ENCODE measurements at regions not wholly inside any gene's neighbourhood (a gene's known extent, or its start where the extent isn't known, plus 50 kb on each side); places are given as distances from the start of the nearest gene placed in this dataset.

DNA sequence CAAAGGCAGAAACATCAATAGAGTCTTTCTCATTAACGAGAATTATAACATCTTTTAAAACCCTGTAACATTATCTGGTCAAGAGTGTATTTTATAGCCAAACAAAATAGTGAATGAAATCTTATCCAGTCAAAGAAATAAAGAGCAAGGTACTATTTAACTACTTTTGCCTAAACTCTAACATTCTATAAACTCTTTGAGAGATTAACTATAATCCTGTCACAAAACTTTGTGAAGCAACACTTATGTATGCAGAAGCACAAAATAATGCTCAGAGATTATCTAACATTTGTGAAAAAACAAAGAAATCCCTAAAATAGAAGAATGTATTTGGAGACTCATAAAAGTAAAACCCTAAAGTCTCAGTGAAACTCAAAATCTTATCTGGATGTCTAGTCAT lies 124.4 kb upstream of the LUZP2 start:
- ATAC-seq (no peak), DNase-seq (no peak)
- Histone ChIP-seq H3K4me1 (ENCODE audit: control insufficient read depth, insufficient read depth, low read length) (no peaks in the 10 kb centered on the region), H3K9me3 (ENCODE audit: control insufficient read depth, low read length) (no peaks in the 10 kb centered on the region), H3K27me3 (ENCODE audit: control insufficient read depth, insufficient read depth) (no peaks in the 10 kb centered on the region), H3K27ac (ENCODE audit: low read length) (no peak overlapping the region), H3K4me3 (ENCODE audit: low read length) (no peak overlapping the region)
- WGBS: 69% methylated on average over 1 of the region's 1 CpG
- intact Hi-C loops (cut with DNase I): no loop called here

GRCh38 chr11:24373516-24373915 lies 123.3 kb upstream of the LUZP2 start:
- no peak overlapping the region for H3K27ac ChIP-seq (ENCODE audit: low read length)
- H3K9me3 ChIP-seq (ENCODE audit: control insufficient read depth, low read length): no peaks in the 10 kb centered on the region
- no peak overlapping the region for H3K4me3 ChIP-seq (ENCODE audit: low read length)
- H3K4me1 ChIP-seq (ENCODE audit: control insufficient read depth, insufficient read depth, low read length): no peaks in the 10 kb centered on the region
- no peak for ATAC-seq
- intact Hi-C loops (cut with DNase I): no loop called here
- WGBS: 74% methylated on average over 1 of the region's 1 CpG
- H3K27me3 ChIP-seq (ENCODE audit: control insufficient read depth, insufficient read depth): no peaks in the 10 kb centered on the region
- DNase-seq: no peak

GRCh38 chr11:24375351-24375750 lies 121.5 kb upstream of the LUZP2 start:
- 75% methylated on average over 1 of the region's 1 CpG for WGBS
- no peak overlapping the region for H3K4me3 ChIP-seq (ENCODE audit: low read length)
- no peak overlapping the region for H3K27ac ChIP-seq (ENCODE audit: low read length)
- no peak for DNase-seq
- no peak for ATAC-seq
- intact Hi-C loops (cut with DNase I): no loop called here
- H3K4me1 ChIP-seq (ENCODE audit: control insufficient read depth, insufficient read depth, low read length): no peaks in the 10 kb centered on the region
- H3K27me3 ChIP-seq (ENCODE audit: control insufficient read depth, insufficient read depth): no peaks in the 10 kb centered on the region
- no peaks in the 10 kb centered on the region for H3K9me3 ChIP-seq (ENCODE audit: control insufficient read depth, low read length)

- no peak overlapping the region for H3K27ac ChIP-seq (ENCODE audit: low read length)
- no peaks in the 10 kb centered on the region for H3K4me1 ChIP-seq (ENCODE audit: control insufficient read depth, insufficient read depth, low read length)
- DNase-seq (no peak), ATAC-seq (no peak)
- H3K9me3 ChIP-seq (ENCODE audit: control insufficient read depth, low read length): no peaks in the 10 kb centered on the region
- no peaks in the 10 kb centered on the region for H3K27me3 ChIP-seq (ENCODE audit: control insufficient read depth, insufficient read depth)
- intact Hi-C loops (cut with DNase I): no loop called here
- H3K4me3 ChIP-seq (ENCODE audit: low read length): no peak overlapping the region
- WGBS: 62% methylated on average over 3 of the region's 3 CpGs
Measured at GRCh38 chr11:24375931-24376330, 120.9 kb upstream of the LUZP2 start.

GRCh38 chr11:24383137-24383536 lies 113.7 kb upstream of the LUZP2 start:
- H3K4me3 ChIP-seq (ENCODE audit: low read length): no peak overlapping the region
- intact Hi-C loops (cut with DNase I): no loop called here
- no peak for DNase-seq
- H3K27me3 ChIP-seq (ENCODE audit: control insufficient read depth, insufficient read depth): no peaks in the 10 kb centered on the region
- 83% methylated on average over 2 of the region's 2 CpGs for WGBS
- H3K4me1 ChIP-seq (ENCODE audit: control insufficient read depth, insufficient read depth, low read length): no peaks in the 10 kb centered on the region
- H3K9me3 ChIP-seq (ENCODE audit: control insufficient read depth, low read length): no peaks in the 10 kb centered on the region
- ATAC-seq: no peak
- H3K27ac ChIP-seq (ENCODE audit: low read length): no peak overlapping the region

DNA sequence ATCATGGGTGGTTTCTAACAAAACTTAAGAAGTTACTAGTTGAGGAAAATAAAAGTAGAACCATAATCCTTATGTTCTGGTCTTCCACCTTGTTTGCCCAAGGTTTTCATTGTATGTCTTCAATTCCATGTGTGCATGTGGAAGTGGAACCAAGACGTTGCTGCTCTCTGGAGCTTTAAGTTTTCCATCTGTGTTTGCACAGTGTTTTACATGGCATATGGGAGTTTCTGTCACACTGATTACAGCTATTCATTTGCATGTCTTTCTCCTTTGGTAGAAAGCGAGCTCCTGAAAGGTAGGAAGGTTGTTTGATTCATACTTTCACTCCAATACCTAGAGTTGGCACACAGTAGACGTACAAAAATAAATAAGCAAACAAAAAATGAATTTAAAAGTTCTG lies 112.6 kb upstream of the LUZP2 start:
- intact Hi-C loops (cut with DNase I): no loop called here
- 57% methylated on average over 3 of the region's 3 CpGs for WGBS
- Histone ChIP-seq H3K4me1 (ENCODE audit: control insufficient read depth, insufficient read depth, low read length) (no peaks in the 10 kb centered on the region), H3K27ac (ENCODE audit: low read length) (no peak overlapping the region), H3K9me3 (ENCODE audit: control insufficient read depth, low read length) (no peaks in the 10 kb centered on the region), H3K27me3 (ENCODE audit: control insufficient read depth, insufficient read depth) (no peaks in the 10 kb centered on the region), H3K4me3 (ENCODE audit: low read length) (no peak overlapping the region)
- DNase-seq: no peak
- ATAC-seq: no peak

DNA sequence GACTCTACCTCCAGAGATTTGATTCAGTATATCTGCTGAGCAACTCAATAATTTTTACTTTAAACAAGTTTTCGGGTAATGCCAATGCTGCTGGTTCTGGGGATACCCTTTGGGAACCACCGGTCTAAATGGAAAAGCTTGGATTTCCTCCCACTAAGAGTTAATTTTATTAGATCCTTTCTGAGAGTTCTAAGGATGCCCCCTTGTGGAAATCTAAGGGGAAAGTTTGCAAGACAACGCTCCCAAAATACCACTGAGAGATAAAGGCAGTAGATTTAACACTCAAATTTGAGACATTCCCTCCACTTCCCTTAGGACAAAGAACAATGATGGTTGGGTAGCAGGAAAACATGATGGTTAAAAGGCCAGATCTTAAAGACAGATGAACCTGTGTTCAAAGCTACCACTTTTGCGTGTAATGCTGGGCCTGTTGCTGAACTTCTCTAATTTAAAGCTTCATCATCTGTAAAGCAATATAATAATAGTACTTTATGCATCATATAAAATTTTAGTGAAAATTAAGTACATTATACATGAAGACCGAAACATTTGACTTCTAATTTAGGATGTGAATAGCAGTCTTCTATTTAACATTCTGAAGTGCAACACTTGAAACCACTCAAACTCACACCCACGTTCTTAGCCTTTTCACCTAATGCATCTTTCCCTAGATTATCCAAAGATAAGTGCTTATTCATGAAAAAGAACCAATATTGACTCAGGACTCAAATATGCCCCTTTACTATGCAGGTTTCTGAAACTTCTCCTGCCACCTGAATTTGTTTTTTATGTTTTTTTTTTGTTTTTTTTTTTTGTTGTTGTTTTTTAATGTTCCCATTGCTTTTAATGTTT lies 110.1 kb upstream of the LUZP2 start:
- H3K4me3 ChIP-seq (ENCODE audit: low read length): no peak overlapping the region
- no peaks in the 10 kb centered on the region for H3K4me1 ChIP-seq (ENCODE audit: control insufficient read depth, insufficient read depth, low read length)
- no peaks in the 10 kb centered on the region for H3K9me3 ChIP-seq (ENCODE audit: control insufficient read depth, low read length)
- no peak overlapping the region for H3K27ac ChIP-seq (ENCODE audit: low read length)
- ATAC-seq (no peak), DNase-seq (no peak)
- no peaks in the 10 kb centered on the region for H3K27me3 ChIP-seq (ENCODE audit: control insufficient read depth, insufficient read depth)
- intact Hi-C loops (cut with DNase I): no loop called here
- WGBS: 54% methylated on average over 6 of the region's 6 CpGs

DNA sequence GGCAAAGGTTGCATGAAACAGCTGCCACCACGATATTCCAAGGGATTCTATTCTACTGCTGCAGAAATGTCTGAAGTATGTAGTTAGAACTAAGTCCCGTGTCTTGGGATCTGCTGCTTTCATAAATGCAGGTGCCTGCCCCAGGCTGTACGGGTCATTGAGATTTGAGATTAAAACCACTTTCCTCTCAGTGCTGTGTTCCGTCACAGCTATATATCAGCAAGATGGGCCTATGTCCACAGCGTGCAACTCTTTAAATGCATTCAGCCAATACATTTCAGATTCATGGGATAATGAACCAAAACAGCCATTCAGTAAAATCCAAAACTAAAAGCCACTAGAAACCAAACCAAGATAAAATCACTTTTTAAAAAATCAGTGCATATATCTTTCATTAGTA lies 107.3 kb upstream of the LUZP2 start:
- H3K27me3 ChIP-seq (ENCODE audit: control insufficient read depth, insufficient read depth): no peaks in the 10 kb centered on the region
- H3K9me3 ChIP-seq (ENCODE audit: control insufficient read depth, low read length): no peaks in the 10 kb centered on the region
- H3K4me1 ChIP-seq (ENCODE audit: control insufficient read depth, insufficient read depth, low read length): no peaks in the 10 kb centered on the region
- WGBS: 82% methylated on average over 5 of the region's 5 CpGs
- no peak overlapping the region for H3K4me3 ChIP-seq (ENCODE audit: low read length)
- ATAC-seq: no peak
- H3K27ac ChIP-seq (ENCODE audit: low read length): no peak overlapping the region
- intact Hi-C loops (cut with DNase I): no loop called here
- no peak for DNase-seq

- 71% methylated on average over 5 of the region's 5 CpGs for WGBS
- intact Hi-C loops (cut with DNase I): no loop called here
- no peak for ATAC-seq
Measured at GRCh38 chr11:24390016-24390415, 106.8 kb upstream of the LUZP2 start.

DNA sequence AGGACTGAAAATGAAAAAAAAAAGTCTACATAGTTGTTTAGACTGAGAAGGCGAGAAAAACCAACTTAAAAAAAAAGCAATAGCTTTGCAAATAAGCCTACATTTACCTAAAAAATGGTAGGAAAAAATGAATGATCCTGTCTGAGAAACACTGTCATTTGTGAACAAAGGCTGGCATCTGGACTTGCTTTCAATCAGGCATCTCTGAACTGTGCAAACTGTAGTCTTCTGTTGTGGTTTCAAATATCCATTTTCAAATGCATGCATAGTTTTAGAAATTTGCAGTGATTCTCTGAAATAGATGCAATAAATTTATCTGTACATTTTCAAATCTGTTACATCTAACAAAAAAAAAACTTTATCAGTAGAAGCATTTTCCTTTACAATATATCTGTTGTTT lies 106.1 kb upstream of the LUZP2 start:
- Histone ChIP-seq H3K27me3 (ENCODE audit: control insufficient read depth, insufficient read depth) (no peaks in the 10 kb centered on the region), H3K4me1 (ENCODE audit: control insufficient read depth, insufficient read depth, low read length) (no peaks in the 10 kb centered on the region), H3K27ac (ENCODE audit: low read length) (no peak overlapping the region), H3K9me3 (ENCODE audit: control insufficient read depth, low read length) (no peaks in the 10 kb centered on the region), H3K4me3 (ENCODE audit: low read length) (no peak overlapping the region)
- 81% methylated on average over 1 of the region's 1 CpG for WGBS
- ATAC-seq: no peak
- intact Hi-C loops (cut with DNase I): no loop called here
- DNase-seq: no peak

More at GRCh38 chr11:24390016-24390415, 106.8 kb upstream of the LUZP2 start:
- Histone ChIP-seq H3K9me3 (ENCODE audit: control insufficient read depth, low read length) (no peaks in the 10 kb centered on the region), H3K27me3 (ENCODE audit: control insufficient read depth, insufficient read depth) (no peaks in the 10 kb centered on the region), H3K4me3 (ENCODE audit: low read length) (no peak overlapping the region), H3K27ac (ENCODE audit: low read length) (no peak overlapping the region), H3K4me1 (ENCODE audit: control insufficient read depth, insufficient read depth, low read length) (no peaks in the 10 kb centered on the region)
- no peak for DNase-seq

DNA sequence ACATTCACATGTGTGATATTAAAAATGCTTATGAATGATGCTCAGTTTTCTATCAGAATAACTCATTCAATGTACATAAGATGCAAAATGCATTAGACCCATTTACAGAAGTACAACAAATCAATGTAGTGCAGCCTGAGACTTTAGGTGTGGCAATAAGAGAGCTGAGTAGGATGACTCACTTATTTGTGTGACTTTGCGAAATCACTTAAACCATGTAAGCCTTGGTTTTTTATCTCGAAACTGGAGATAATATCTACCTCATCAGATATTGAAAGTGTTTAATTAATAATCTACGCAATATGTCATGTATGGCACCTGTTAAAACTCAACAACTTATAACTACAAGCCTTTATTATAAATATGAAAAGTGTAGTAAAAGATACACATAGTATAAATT lies 105.7 kb upstream of the LUZP2 start:
- no peak for DNase-seq
- H3K27me3 ChIP-seq (ENCODE audit: control insufficient read depth, insufficient read depth): no peaks in the 10 kb centered on the region
- no peak for ATAC-seq
- intact Hi-C loops (cut with DNase I): no loop called here
- H3K9me3 ChIP-seq (ENCODE audit: control insufficient read depth, low read length): no peaks in the 10 kb centered on the region
- no peaks in the 10 kb centered on the region for H3K4me1 ChIP-seq (ENCODE audit: control insufficient read depth, insufficient read depth, low read length)
- H3K4me3 ChIP-seq (ENCODE audit: low read length): no peak overlapping the region
- no peak overlapping the region for H3K27ac ChIP-seq (ENCODE audit: low read length)
- WGBS: 81% methylated on average over 3 of the region's 3 CpGs

All from right cardiac atrium (tissue), 5 donors.